ENCODE measurements at regions not wholly inside any gene's neighbourhood (a gene's known extent, or its start where the extent isn't known, plus 50 kb on each side); places are given as distances from the start of the nearest gene placed in this dataset.

DNA sequence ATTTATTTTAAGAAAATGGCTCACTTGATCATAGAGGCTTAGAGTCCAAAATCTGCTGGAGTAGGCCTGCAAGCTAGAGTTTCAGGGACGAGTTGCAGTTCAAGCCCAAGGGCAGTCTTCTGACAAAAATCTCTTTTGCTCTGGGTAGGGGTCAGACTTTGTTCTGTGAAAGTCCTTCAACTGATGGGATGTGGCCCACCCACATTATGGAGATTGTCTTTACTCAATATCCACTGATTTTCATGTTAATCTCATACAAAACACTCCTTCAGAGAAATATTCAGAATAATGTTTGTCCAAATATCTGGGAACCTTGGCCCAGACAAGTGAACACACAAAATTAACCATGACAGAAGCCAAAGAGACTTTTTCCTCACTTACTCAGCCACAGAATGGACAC lies 98.6 kb upstream of the RSPO3 start:
- DNase-seq (ENCODE audit: low spot score in 2 of 2), result no peak
- H3K36me3 ChIP-seq, result no peaks in the 10 kb centered on the region
- H3K9me3 ChIP-seq, result no peaks in the 10 kb centered on the region
- no peak for TF ChIP-seq POLR2AphosphoS5 (IDR thresholded peaks at IDR 0.05)
- TF ChIP-seq POLR2A (IDR thresholded peaks at IDR 0.05), result no peak
- TF ChIP-seq, protein P1, sequence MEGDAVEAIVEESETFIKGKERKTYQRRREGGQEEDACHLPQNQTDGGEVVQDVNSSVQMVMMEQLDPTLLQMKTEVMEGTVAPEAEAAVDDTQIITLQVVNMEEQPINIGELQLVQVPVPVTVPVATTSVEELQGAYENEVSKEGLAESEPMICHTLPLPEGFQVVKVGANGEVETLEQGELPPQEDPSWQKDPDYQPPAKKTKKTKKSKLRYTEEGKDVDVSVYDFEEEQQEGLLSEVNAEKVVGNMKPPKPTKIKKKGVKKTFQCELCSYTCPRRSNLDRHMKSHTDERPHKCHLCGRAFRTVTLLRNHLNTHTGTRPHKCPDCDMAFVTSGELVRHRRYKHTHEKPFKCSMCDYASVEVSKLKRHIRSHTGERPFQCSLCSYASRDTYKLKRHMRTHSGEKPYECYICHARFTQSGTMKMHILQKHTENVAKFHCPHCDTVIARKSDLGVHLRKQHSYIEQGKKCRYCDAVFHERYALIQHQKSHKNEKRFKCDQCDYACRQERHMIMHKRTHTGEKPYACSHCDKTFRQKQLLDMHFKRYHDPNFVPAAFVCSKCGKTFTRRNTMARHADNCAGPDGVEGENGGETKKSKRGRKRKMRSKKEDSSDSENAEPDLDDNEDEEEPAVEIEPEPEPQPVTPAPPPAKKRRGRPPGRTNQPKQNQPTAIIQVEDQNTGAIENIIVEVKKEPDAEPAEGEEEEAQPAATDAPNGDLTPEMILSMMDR (IDR thresholded peaks at IDR 0.05), result no peak
- no peak overlapping the region for H3K27ac ChIP-seq
- no peak overlapping the region for H3K4me3 ChIP-seq
- intact Hi-C loops (cut with DNase I; ENCODE audit: low total_unique reads), result no loop called here
- no peaks in the 10 kb centered on the region for H3K27me3 ChIP-seq
- H3K4me1 ChIP-seq, result no peaks in the 10 kb centered on the region

DNA sequence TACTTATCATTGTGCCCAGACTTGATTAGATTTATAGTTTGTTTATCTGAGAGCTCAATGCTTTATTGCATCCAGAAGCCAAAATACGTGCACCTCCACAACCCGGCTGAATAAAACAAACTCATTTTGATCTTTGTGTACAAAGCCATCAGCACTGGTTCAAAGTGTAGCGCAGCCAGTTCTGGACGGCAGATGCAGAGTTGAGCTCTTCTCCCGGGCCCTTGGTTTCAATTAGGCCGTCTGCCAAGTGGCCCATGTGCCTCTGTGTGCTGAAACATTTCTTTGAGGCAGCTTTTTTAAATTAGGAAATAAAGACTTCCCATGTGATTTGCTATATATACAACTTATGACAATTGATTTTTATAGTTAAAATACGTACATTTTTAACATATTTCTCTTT lies 96.2 kb upstream of the RSPO3 start:
- no peak overlapping the region for H3K27ac ChIP-seq
- no peak overlapping the region for H3K4me3 ChIP-seq
- H3K36me3 ChIP-seq, result no peaks in the 10 kb centered on the region
- no peaks in the 10 kb centered on the region for H3K27me3 ChIP-seq
- H3K4me1 ChIP-seq, result no peaks in the 10 kb centered on the region
- no peaks in the 10 kb centered on the region for H3K9me3 ChIP-seq
- TF ChIP-seq POLR2AphosphoS5 (IDR thresholded peaks at IDR 0.05) (no peak), POLR2A (IDR thresholded peaks at IDR 0.05) (no peak)
- TF ChIP-seq, protein P1 (IDR thresholded peaks at IDR 0.05), result no peak
- intact Hi-C loops (cut with DNase I; ENCODE audit: low total_unique reads), result no loop called here
- DNase-seq (ENCODE audit: low spot score in 2 of 2), result no peak

DNA sequence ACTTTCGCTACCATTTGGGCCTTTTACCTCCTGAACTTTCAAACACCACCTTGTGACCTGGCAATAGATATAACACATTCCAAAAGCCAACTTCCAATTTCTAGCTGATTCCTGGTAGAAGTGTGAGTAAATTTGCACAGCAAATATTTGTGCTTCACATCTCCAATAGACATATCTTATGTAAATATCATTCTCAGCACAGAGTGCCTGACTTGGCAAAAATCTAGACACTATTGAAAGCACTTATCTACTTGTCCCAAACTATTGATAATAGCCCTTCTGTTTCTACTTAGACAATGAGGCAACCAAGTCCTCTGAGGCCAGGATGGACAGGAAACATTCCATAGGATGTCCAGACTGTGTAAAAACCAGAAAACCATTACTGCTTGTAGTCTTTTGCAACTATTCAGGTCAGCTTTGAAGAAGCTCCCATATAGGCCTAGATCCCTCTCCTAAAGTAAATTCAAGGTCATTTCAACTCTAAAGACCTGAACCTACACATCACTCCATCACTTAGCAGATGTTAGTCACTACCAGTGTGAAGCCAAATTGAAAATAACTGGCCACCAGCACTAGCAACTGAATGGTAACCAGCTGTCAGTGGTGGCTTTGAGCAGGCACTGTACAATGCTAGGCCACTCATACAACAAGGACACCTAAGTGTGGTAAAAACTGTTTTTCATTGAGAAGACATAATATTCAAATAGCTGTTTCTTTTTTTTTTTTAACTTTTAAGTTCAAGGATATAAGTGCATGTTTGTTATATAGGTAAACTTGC lies 95.3 kb upstream of the RSPO3 start:
- Histone ChIP-seq H3K4me1 (no peaks in the 10 kb centered on the region), H3K36me3 (no peaks in the 10 kb centered on the region), H3K4me3 (no peak overlapping the region), H3K27ac (no peak overlapping the region), H3K27me3 (no peaks in the 10 kb centered on the region), H3K9me3 (no peaks in the 10 kb centered on the region)
- intact Hi-C loops (cut with DNase I; ENCODE audit: low total_unique reads), result no loop called here
- no peak for TF ChIP-seq POLR2A (IDR thresholded peaks at IDR 0.05)
- TF ChIP-seq, protein P1 (IDR thresholded peaks at IDR 0.05), result no peak
- no peak for TF ChIP-seq POLR2AphosphoS5 (IDR thresholded peaks at IDR 0.05)
- no peak for DNase-seq (ENCODE audit: low spot score in 2 of 2)

DNA sequence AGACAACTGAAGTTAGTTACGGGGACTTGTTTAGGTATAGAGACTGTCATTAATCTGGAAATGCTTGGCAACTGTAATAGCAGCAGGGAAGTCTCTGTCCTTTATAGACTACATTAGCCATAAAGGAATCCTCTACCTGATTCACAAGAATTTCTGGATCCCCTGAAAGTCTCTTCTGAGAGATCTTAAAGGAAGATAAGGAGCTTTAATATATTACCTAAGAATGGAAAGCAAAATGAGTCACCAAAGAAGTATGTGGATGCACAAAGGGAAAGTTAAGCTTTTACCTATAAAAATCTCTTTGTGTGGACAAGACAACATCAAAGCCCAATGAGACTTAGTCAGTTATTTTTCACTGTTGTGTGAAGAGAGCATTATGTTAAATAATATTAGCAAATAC lies 92.2 kb upstream of the RSPO3 start:
- H3K4me3 ChIP-seq, result no peak overlapping the region
- H3K36me3 ChIP-seq, result no peaks in the 10 kb centered on the region
- no peak for TF ChIP-seq POLR2AphosphoS5 (IDR thresholded peaks at IDR 0.05)
- TF ChIP-seq, protein P1 (IDR thresholded peaks at IDR 0.05), result no peak
- TF ChIP-seq POLR2A (IDR thresholded peaks at IDR 0.05), result no peak
- no peak for DNase-seq (ENCODE audit: low spot score in 2 of 2)
- no peaks in the 10 kb centered on the region for H3K4me1 ChIP-seq
- H3K9me3 ChIP-seq, result no peaks in the 10 kb centered on the region
- intact Hi-C loops (cut with DNase I; ENCODE audit: low total_unique reads), result no loop called here
- no peak overlapping the region for H3K27ac ChIP-seq
- H3K27me3 ChIP-seq, result no peaks in the 10 kb centered on the region

DNA sequence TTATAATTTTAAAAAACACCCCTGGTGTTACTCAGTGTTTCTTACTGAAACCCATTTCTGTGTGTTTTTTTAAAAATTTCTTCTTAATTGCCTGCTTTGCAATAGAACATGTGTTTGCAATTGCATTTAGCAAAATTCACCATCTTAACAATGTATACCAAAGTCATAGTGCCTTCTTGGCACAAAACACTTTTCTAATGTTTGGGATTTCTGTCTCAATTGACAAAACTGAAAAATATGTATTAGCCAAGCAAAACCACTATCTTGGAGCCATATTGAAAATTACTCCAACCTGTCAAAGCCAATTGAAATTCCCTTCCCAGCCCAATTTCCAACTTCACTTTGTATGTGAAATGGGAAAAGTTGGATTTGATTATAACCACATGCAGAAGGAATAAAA lies 88.4 kb upstream of the RSPO3 start:
- Histone ChIP-seq H3K4me1 (no peaks in the 10 kb centered on the region), H3K4me3 (no peak overlapping the region), H3K36me3 (no peaks in the 10 kb centered on the region), H3K27me3 (no peaks in the 10 kb centered on the region), H3K9me3 (no peaks in the 10 kb centered on the region), H3K27ac (no peak overlapping the region)
- intact Hi-C loops (cut with DNase I; ENCODE audit: low total_unique reads), result no loop called here
- DNase-seq (ENCODE audit: low spot score in 2 of 2), result no peak
- TF ChIP-seq, protein P1 (IDR thresholded peaks at IDR 0.05), result no peak
- TF ChIP-seq POLR2A (IDR thresholded peaks at IDR 0.05) (no peak), POLR2AphosphoS5 (IDR thresholded peaks at IDR 0.05) (no peak)
